Body of pancreas (tissue), 4 donors: ENCODE measurements at regions not wholly inside any gene's neighbourhood (a gene's known extent, or its start where the extent isn't known, plus 50 kb on each side); places are given as distances from the start of the nearest gene placed in this dataset.

Source experiments
- POLR2A ChIP-seq, 3 donors: fragments of 450-650 bp; IDR thresholded peaks; one replicate each; pipeline ENCODE4 v1.6.1; 2016; ENCODE audit warnings: antibody characterized with exemption in 3 of 3, mild to moderate bottlenecking in 2 of 3
- TF ChIP-seq, protein P1 (sequence below), 7 experiments: fragments of 450-650 bp in 4 of 7; fragments of 200-600 bp in 3 of 7; sonication (generic) in 3 of 7; IDR thresholded peaks; one replicate each; pipeline ENCODE4 v1.5.1; 2016 to 2019; ENCODE audit warnings: antibody characterized with exemption in 7 of 7

DNA sequence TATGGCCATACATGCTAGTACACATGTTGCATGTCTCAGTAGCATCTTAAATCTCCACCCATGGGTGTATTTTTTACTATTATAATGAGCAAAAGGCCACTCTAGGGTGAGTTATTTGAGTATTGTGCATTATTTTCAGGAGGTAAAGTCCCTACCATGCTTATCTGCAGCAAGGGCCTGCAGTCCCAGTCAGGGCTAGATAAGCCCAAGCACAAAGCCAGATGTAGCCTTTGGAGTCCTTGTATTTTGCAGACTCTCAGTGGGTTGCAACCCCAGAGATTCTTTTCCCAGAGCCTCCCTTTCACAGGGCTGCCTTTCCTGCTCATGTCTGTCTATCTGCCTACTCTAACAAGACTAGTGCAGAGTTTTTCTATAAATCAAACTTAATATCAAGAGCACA is 295.3 kb downstream of the IPO8 start:
- TF ChIP-seq, protein P1, sequence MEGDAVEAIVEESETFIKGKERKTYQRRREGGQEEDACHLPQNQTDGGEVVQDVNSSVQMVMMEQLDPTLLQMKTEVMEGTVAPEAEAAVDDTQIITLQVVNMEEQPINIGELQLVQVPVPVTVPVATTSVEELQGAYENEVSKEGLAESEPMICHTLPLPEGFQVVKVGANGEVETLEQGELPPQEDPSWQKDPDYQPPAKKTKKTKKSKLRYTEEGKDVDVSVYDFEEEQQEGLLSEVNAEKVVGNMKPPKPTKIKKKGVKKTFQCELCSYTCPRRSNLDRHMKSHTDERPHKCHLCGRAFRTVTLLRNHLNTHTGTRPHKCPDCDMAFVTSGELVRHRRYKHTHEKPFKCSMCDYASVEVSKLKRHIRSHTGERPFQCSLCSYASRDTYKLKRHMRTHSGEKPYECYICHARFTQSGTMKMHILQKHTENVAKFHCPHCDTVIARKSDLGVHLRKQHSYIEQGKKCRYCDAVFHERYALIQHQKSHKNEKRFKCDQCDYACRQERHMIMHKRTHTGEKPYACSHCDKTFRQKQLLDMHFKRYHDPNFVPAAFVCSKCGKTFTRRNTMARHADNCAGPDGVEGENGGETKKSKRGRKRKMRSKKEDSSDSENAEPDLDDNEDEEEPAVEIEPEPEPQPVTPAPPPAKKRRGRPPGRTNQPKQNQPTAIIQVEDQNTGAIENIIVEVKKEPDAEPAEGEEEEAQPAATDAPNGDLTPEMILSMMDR (IDR thresholded peaks at IDR 0.05), result no peak
- no peak for TF ChIP-seq POLR2A (IDR thresholded peaks at IDR 0.05)
